Left lobe of liver (tissue), 2 donors: ENCODE measurements at regions not wholly inside any gene's neighbourhood (a gene's known extent, or its start where the extent isn't known, plus 50 kb on each side); places are given as distances from the start of the nearest gene placed in this dataset.
A peak's percentile ranks its signal among the peaks of the same experiment; 100 is the strongest.

Experiments used
- ATAC-seq: fragments of 200-7000 bp; cut with Tn5 transposase; one replicate; pipeline ENCODE4 v1.9.1; 2020; ENCODE audit warnings: mild to moderate bottlenecking, moderate library complexity
- DNase-seq: peaks from one replicate; pipeline ENCODE4 v3.0.0-alpha.2; 2020; ENCODE audit warnings: low spot score
- donor health status: DM: no; HTN: no; CAD: no; lungs with moderate emphysema.
- donor health status: DM: no; HTN: yes; CAD: no.

- ATAC-seq: no peak
- DNase-seq: no peak
These were observed 586.4 kb downstream of the HTR1A start for GRCh38 chr5:63375851-63376250.

- no peak for DNase-seq
- ATAC-seq: no peak
These were observed 588.2 kb downstream of the HTR1A start for GRCh38 chr5:63374085-63374484.

- ATAC-seq (no peak), DNase-seq (no peak)
These were observed 611.1 kb downstream of the HTR1A start for GRCh38 chr5:63351164-63351563.

- DNase-seq (no peak), ATAC-seq (no peak)
These were observed 615.8 kb downstream of the HTR1A start for GRCh38 chr5:63346451-63346850.

GRCh38 chr5:63341442-63341841 is 620.8 kb downstream of the HTR1A start:
- no peak for ATAC-seq
- no peak for DNase-seq

- DNase-seq (no peak), ATAC-seq (no peak)
These were observed 638.3 kb downstream of the HTR1A start for GRCh38 chr5:63323926-63324325.

GRCh38 chr5:63314551-63314950 is 647.7 kb downstream of the HTR1A start:
- ATAC-seq (no peak), DNase-seq (no peak)

- ATAC-seq: peak; percentile 65
These were observed 651.6 kb downstream of the HTR1A start for GRCh38 chr5:63310644-63311043.

GRCh38 chr5:63306909-63307308 is 655.3 kb downstream of the HTR1A start:
- DNase-seq (no peak), ATAC-seq (no peak)

More at GRCh38 chr5:63310644-63311043, 651.6 kb downstream of the HTR1A start:
- no peak for DNase-seq

- ATAC-seq (no peak), DNase-seq (no peak)
These were observed 668.9 kb downstream of the HTR1A start for GRCh38 chr5:63293317-63293716.

- no peak for DNase-seq
These were observed 675.5 kb downstream of the HTR1A start for GRCh38 chr5:63286724-63287123.

GRCh38 chr5:63263411-63263810 is 684.8 kb downstream of the LRRC70 start:
- DNase-seq: no peak

More at GRCh38 chr5:63286724-63287123, 675.5 kb downstream of the HTR1A start:
- no peak for ATAC-seq

GRCh38 chr5:63262185-63262981 is 683.8 kb downstream of the LRRC70 start:
- no peak for ATAC-seq
- no peak for DNase-seq

More at GRCh38 chr5:63263411-63263810, 684.8 kb downstream of the LRRC70 start:
- no peak for ATAC-seq

GRCh38 chr5:63261695-63262094 is 683.1 kb downstream of the LRRC70 start:
- DNase-seq: no peak
- ATAC-seq: no peak

- no peak for DNase-seq
- ATAC-seq: no peak
These were observed 677.0 kb downstream of the LRRC70 start for GRCh38 chr5:63255594-63255993.

GRCh38 chr5:63250939-63251338 is 672.3 kb downstream of the LRRC70 start:
- DNase-seq (no peak), ATAC-seq (no peak)

- ATAC-seq: no peak
- DNase-seq: no peak
These were observed 671.3 kb downstream of the LRRC70 start for GRCh38 chr5:63249960-63250359.

- DNase-seq: no peak
- ATAC-seq: no peak
These were observed 669.0 kb downstream of the LRRC70 start for GRCh38 chr5:63247651-63248050.

- DNase-seq (no peak), ATAC-seq (no peak)
These were observed 666.7 kb downstream of the LRRC70 start for GRCh38 chr5:63245271-63245670.

GRCh38 chr5:63240063-63240755 is 661.6 kb downstream of the LRRC70 start:
- DNase-seq: no peak
- ATAC-seq: no peak

GRCh38 chr5:63233911-63234310 is 655.3 kb downstream of the LRRC70 start:
- DNase-seq (no peak), ATAC-seq (no peak)

GRCh38 chr5:63233361-63233760 is 654.7 kb downstream of the LRRC70 start:
- ATAC-seq (no peak), DNase-seq (no peak)
